ENCODE measurements at regions not wholly inside any gene's neighbourhood (a gene's known extent, or its start where the extent isn't known, plus 50 kb on each side); places are given as distances from the start of the nearest gene placed in this dataset.

GRCh38 chr13:59463023-59463422 is 700.7 kb downstream of the DIAPH3 start:
- ATAC-seq (ENCODE audit: low FRiP score) = no peak
- no peak for DNase-seq (ENCODE audit: low spot score)
- no peak for TF ChIP-seq CTCF (IDR thresholded peaks at IDR 0.05)

- no peak for TF ChIP-seq CTCF (IDR thresholded peaks at IDR 0.05)
- ATAC-seq (ENCODE audit: low FRiP score) (no peak), DNase-seq (ENCODE audit: low spot score) (no peak)
Observed at GRCh38 chr13:59464926-59465325, 698.8 kb downstream of the DIAPH3 start.

GRCh38 chr13:59468396-59468795 is 695.3 kb downstream of the DIAPH3 start:
- TF ChIP-seq CTCF (IDR thresholded peaks at IDR 0.05) = no peak
- no peak for DNase-seq (ENCODE audit: low spot score)
- no peak for ATAC-seq (ENCODE audit: low FRiP score)

- no peak for TF ChIP-seq CTCF (IDR thresholded peaks at IDR 0.05)
- no peak for ATAC-seq (ENCODE audit: low FRiP score)
Observed at GRCh38 chr13:59471106-59471505, 692.6 kb downstream of the DIAPH3 start.

GRCh38 chr13:59472134-59472533 is 691.6 kb downstream of the DIAPH3 start:
- ATAC-seq (ENCODE audit: low FRiP score) = no peak
- TF ChIP-seq CTCF (IDR thresholded peaks at IDR 0.05) = no peak
- no peak for DNase-seq (ENCODE audit: low spot score)

More at GRCh38 chr13:59471106-59471505, 692.6 kb downstream of the DIAPH3 start:
- DNase-seq (ENCODE audit: low spot score) = no peak

GRCh38 chr13:59474696-59475095 is 689.0 kb downstream of the DIAPH3 start:
- no peak for TF ChIP-seq CTCF (IDR thresholded peaks at IDR 0.05)
- ATAC-seq (ENCODE audit: low FRiP score) = no peak

GRCh38 chr13:59475911-59476310 is 687.8 kb downstream of the DIAPH3 start:
- DNase-seq (ENCODE audit: low spot score) = no peak
- ATAC-seq (ENCODE audit: low FRiP score) = no peak
- no peak for TF ChIP-seq CTCF (IDR thresholded peaks at IDR 0.05)

More at GRCh38 chr13:59474696-59475095, 689.0 kb downstream of the DIAPH3 start:
- no peak for DNase-seq (ENCODE audit: low spot score)
